ENCODE measurements at regions not wholly inside any gene's neighbourhood (a gene's known extent, or its start where the extent isn't known, plus 50 kb on each side); places are given as distances from the start of the nearest gene placed in this dataset.

GRCh38 chr9:81264516-81264915 lies 424.8 kb downstream of the TLE1 start:
- Histone ChIP-seq H3K4me2 (ENCODE audit: control insufficient read depth, extremely low read depth, insufficient read depth, low read depth, low read length) (no peak overlapping the region), H4K20me1 (ENCODE audit: control insufficient read depth, extremely low read depth, insufficient read depth, low read length) (no peaks in the 10 kb centered on the region), H3K36me3 (ENCODE audit: control insufficient read depth in 2 of 2, extremely low read depth in 1 of 2, insufficient read depth in 2 of 2, low read length in 2 of 2) (no peaks in the 10 kb centered on the region), H3K9me3 (ENCODE audit: control insufficient read depth, low read depth, low read length) (no peaks in the 10 kb centered on the region), H3K27ac (ENCODE audit: control insufficient read depth, insufficient read depth, low read length) (no peak overlapping the region), H3K4me3 (ENCODE audit: control insufficient read depth in 2 of 3, extremely low read depth in 1 of 3, insufficient read depth in 2 of 3, low read depth in 1 of 3, low read length in 3 of 3) (no peak overlapping the region), H2AFZ (ENCODE audit: control insufficient read depth, low read length) (no peak overlapping the region), H3K9me1 (ENCODE audit: control insufficient read depth, extremely low read depth, insufficient read depth, low read length) (no peaks in the 10 kb centered on the region), H3K4me1 (ENCODE audit: control insufficient read depth, extremely low read depth, insufficient read depth, low read length) (peaks cover 7% of the 10 kb centered on the region), H3K27me3 (ENCODE audit: control insufficient read depth, extremely low read depth, insufficient read depth, low read length) (no peaks in the 10 kb centered on the region), H3K79me2 (ENCODE audit: control insufficient read depth, insufficient read depth, low read length) (no peaks in the 10 kb centered on the region), H3K9ac (ENCODE audit: control insufficient read depth, extremely low read depth, insufficient read depth, low read length) (no peak overlapping the region)
- TF ChIP-seq EZH2 (IDR thresholded peaks at IDR 0.05; ENCODE audit: low read length) (no peak), CTCF (optimal IDR thresholded peaks at IDR 0.05 in 1 of 3, IDR thresholded peaks at IDR 0.05 in 1 of 3, conservative IDR thresholded peaks at IDR 0.05 in 1 of 3; ENCODE audit: extremely low read depth in 1 of 3, insufficient read depth in 2 of 3, low read length in 3 of 3) (no peak)
- DNase-seq (ENCODE audit: low read depth, low spot score) (no peak), FAIRE-seq (no peak)
- dilution Hi-C loops (cut with MboI; ENCODE audit: extremely low pct_ligation_motif_present, low sequenced_read_pairs) = no loop called here

GRCh38 chr9:81259896-81260295 lies 429.5 kb downstream of the TLE1 start:
- no peaks in the 10 kb centered on the region for H4K20me1 ChIP-seq (ENCODE audit: control insufficient read depth, extremely low read depth, insufficient read depth, low read length)

More at GRCh38 chr9:81259896-81260295, 429.5 kb downstream of the TLE1 start:
- H3K4me1 ChIP-seq (ENCODE audit: control insufficient read depth, extremely low read depth, insufficient read depth, low read length) = no peaks in the 10 kb centered on the region
- no peak for DNase-seq (ENCODE audit: low read depth, low spot score)
- TF ChIP-seq EZH2 (IDR thresholded peaks at IDR 0.05; ENCODE audit: low read length) (no peak), CTCF (optimal IDR thresholded peaks at IDR 0.05 in 1 of 3, IDR thresholded peaks at IDR 0.05 in 1 of 3, conservative IDR thresholded peaks at IDR 0.05 in 1 of 3; ENCODE audit: extremely low read depth in 1 of 3, insufficient read depth in 2 of 3, low read length in 3 of 3) (no peak)
- no peak overlapping the region for H3K4me3 ChIP-seq (ENCODE audit: control insufficient read depth in 2 of 3, extremely low read depth in 1 of 3, insufficient read depth in 2 of 3, low read depth in 1 of 3, low read length in 3 of 3)
- no peak for FAIRE-seq
- H3K27me3 ChIP-seq (ENCODE audit: control insufficient read depth, extremely low read depth, insufficient read depth, low read length) = no peaks in the 10 kb centered on the region
- dilution Hi-C loops (cut with MboI; ENCODE audit: extremely low pct_ligation_motif_present, low sequenced_read_pairs) = no loop called here
- no peak overlapping the region for H3K4me2 ChIP-seq (ENCODE audit: control insufficient read depth, extremely low read depth, insufficient read depth, low read depth, low read length)
- no peaks in the 10 kb centered on the region for H3K9me3 ChIP-seq (ENCODE audit: control insufficient read depth, low read depth, low read length)
- H3K36me3 ChIP-seq (ENCODE audit: control insufficient read depth in 2 of 2, extremely low read depth in 1 of 2, insufficient read depth in 2 of 2, low read length in 2 of 2) = no peaks in the 10 kb centered on the region
- H3K27ac ChIP-seq (ENCODE audit: control insufficient read depth, insufficient read depth, low read length) = no peak overlapping the region
- no peaks in the 10 kb centered on the region for H3K79me2 ChIP-seq (ENCODE audit: control insufficient read depth, insufficient read depth, low read length)
- H3K9me1 ChIP-seq (ENCODE audit: control insufficient read depth, extremely low read depth, insufficient read depth, low read length) = no peaks in the 10 kb centered on the region
- H3K9ac ChIP-seq (ENCODE audit: control insufficient read depth, extremely low read depth, insufficient read depth, low read length) = no peak overlapping the region
- no peak overlapping the region for H2AFZ ChIP-seq (ENCODE audit: control insufficient read depth, low read length)
